ENCODE measurements at regions not wholly inside any gene's neighbourhood (a gene's known extent, or its start where the extent isn't known, plus 50 kb on each side); places are given as distances from the start of the nearest gene placed in this dataset.

DNA sequence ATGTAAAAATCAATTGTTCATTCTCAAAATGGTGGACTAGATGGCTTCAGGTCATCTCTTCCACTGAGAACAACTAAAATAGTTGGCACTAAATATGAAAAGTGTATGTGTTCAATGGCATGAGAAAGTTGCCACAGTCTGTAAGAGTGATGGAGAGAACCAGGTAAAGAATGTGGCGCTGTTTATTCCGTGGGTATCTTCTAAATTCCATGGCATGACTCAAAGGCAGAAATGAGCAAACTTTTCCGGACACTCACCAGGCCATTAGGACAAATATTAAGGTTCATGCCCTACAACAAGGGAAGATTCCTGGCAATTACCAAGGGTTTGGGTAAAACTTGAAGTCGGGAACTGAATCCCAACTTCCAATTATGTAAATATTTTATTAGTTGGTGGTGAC, 825.4 kb upstream of the CDH6 start:
- TF ChIP-seq, protein P1, sequence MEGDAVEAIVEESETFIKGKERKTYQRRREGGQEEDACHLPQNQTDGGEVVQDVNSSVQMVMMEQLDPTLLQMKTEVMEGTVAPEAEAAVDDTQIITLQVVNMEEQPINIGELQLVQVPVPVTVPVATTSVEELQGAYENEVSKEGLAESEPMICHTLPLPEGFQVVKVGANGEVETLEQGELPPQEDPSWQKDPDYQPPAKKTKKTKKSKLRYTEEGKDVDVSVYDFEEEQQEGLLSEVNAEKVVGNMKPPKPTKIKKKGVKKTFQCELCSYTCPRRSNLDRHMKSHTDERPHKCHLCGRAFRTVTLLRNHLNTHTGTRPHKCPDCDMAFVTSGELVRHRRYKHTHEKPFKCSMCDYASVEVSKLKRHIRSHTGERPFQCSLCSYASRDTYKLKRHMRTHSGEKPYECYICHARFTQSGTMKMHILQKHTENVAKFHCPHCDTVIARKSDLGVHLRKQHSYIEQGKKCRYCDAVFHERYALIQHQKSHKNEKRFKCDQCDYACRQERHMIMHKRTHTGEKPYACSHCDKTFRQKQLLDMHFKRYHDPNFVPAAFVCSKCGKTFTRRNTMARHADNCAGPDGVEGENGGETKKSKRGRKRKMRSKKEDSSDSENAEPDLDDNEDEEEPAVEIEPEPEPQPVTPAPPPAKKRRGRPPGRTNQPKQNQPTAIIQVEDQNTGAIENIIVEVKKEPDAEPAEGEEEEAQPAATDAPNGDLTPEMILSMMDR (IDR thresholded peaks at IDR 0.05; ENCODE audit: insufficient read depth, low read length): no peak
- TF ChIP-seq POLR2AphosphoS5 (IDR thresholded peaks at IDR 0.05; ENCODE audit: low read depth): no peak
- TF ChIP-seq, protein P2, sequence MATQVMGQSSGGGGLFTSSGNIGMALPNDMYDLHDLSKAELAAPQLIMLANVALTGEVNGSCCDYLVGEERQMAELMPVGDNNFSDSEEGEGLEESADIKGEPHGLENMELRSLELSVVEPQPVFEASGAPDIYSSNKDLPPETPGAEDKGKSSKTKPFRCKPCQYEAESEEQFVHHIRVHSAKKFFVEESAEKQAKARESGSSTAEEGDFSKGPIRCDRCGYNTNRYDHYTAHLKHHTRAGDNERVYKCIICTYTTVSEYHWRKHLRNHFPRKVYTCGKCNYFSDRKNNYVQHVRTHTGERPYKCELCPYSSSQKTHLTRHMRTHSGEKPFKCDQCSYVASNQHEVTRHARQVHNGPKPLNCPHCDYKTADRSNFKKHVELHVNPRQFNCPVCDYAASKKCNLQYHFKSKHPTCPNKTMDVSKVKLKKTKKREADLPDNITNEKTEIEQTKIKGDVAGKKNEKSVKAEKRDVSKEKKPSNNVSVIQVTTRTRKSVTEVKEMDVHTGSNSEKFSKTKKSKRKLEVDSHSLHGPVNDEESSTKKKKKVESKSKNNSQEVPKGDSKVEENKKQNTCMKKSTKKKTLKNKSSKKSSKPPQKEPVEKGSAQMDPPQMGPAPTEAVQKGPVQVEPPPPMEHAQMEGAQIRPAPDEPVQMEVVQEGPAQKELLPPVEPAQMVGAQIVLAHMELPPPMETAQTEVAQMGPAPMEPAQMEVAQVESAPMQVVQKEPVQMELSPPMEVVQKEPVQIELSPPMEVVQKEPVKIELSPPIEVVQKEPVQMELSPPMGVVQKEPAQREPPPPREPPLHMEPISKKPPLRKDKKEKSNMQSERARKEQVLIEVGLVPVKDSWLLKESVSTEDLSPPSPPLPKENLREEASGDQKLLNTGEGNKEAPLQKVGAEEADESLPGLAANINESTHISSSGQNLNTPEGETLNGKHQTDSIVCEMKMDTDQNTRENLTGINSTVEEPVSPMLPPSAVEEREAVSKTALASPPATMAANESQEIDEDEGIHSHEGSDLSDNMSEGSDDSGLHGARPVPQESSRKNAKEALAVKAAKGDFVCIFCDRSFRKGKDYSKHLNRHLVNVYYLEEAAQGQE (IDR thresholded peaks at IDR 0.05; ENCODE audit: insufficient replicate concordance, low read depth): no peak

Data from HL-60 (cell line).